Endometrium (tissue), 2 donors: ENCODE measurements at regions not wholly inside any gene's neighbourhood (a gene's known extent, or its start where the extent isn't known, plus 50 kb on each side); places are given as distances from the start of the nearest gene placed in this dataset.

Source experiments
- FAIRE-seq: peaks from 2 replicates; lab custom pipeline; 2012; peaks lifted over from hg19 to GRCh38; lab: Jason Lieb, UNC
- donor health status: control.
- donor health status: control.

DNA sequence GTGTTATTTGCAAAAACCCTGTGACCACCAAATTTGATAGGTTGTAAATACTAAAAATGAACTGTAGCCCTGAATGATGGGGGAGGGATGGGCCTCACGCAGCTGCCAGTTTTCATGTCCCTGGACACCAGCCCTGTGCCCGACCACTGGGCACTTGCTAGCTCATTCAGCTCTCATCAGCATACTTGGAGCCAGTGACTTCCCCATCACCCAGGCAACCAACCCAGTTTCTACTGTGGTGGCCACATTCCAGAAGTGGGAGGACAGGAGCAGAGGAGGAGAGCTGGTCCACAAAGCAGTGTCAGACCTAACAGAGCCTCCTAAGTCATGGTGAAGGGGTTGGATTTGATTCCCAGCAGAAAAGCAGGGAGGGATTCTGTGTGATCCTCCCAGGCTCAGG, 128.2 kb downstream of the CPEB2 start:
- FAIRE-seq: no peak

- FAIRE-seq: no peak
These were observed 129.3 kb downstream of the CPEB2 start for GRCh38 chr4:15131551-15131950.

DNA sequence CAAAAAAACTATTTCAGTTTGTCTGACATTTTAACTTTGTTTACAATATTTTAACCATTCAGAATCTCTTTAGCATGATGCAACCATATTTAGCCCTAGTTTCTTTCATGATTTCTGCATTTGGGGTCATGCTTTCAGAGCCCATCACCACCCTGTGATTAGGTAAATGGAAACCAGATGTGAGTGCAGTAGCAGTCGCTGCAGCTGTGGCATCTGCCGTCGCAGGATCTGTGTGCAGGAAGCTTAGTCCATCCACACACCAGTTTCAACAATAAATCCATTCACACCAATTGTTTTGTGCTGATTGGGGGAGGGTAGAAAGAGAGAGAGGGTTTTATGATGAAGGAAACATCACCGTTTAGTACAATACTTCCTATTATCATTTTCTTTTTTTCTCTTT, 130.5 kb downstream of the CPEB2 start:
- FAIRE-seq: no peak

GRCh38 chr4:15139599-15139998, 137.3 kb downstream of the CPEB2 start:
- FAIRE-seq: no peak

GRCh38 chr4:15142201-15142600, 139.9 kb downstream of the CPEB2 start:
- FAIRE-seq: no peak

DNA sequence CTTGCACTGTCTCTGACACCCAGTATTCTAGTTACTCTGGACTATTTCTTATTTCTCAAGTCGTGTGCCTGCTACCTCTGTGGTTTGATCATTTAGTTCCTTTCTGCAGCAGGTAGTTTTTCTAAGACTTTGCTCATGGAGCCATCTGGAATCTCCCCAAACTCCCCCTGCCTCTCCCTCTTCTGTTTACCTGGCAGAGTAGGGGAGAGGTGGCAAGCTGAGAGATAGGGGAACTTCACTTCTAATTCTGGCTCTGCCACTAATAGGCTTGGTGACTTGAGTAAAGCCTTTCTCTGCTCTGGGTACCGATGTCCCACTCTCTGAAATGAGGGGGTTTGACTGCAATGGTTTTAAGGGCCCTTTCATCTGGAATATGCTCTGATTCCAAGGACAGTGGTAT, 141.3 kb downstream of the CPEB2 start:
- FAIRE-seq: no peak

- FAIRE-seq: no peak
These were observed 142.1 kb downstream of the CPEB2 start for GRCh38 chr4:15144249-15144966.

- no peak for FAIRE-seq
These were observed 142.7 kb downstream of the CPEB2 start for GRCh38 chr4:15144967-15145295.

- no peak for FAIRE-seq
These were observed 143.4 kb downstream of the CPEB2 start for GRCh38 chr4:15145709-15146108.

GRCh38 chr4:15147714-15148113, 145.4 kb downstream of the CPEB2 start:
- FAIRE-seq: no peak

- no peak for FAIRE-seq
These were observed 145.9 kb downstream of the CPEB2 start for GRCh38 chr4:15148199-15148598.

DNA sequence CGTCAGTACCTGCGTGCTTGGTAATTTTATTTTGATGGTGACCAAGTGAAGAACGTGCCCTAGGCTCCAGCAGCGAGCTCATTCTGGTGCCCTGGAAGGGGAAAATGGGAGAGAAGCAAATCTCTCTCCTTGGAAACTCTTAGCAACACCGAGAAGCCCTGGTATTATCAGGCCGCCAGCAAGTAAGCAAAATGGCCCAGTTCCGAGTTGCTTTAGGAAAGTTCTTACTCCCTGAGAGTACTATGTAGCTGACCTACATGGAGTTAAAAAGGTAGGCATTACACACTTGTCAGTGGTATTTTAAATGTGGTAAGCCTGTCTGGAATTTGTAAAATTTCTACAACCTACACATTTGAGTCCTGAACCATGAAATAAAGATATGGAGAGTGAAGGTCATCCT, 146.4 kb downstream of the CPEB2 start:
- no peak for FAIRE-seq

DNA sequence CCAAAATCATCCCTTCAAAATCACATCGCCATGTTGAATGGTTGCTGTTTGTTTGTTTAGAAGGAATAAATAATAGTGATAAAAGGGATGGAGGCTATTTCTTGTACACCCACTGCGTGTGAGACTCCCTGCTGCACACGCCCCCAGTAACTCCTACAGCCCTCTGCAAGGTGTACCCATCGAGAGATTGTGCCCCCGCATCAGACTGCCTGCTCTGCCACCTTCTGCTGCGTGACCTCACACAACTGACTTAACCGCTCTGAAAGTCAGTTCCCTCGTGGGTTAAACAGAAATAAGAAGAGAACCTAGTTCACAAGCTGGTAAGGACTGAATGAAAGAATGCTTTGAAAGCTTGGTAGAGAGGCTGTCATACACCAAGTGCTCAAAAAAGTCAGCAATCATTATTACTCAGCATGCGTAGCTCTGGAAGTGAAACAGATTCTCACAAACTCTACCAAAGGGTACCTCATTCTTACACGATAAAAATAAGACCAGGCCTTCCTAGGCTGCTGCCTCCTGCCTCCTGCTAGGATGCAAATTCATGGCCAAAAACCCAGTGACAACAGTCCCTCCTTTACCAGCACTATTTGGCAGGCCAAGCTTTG, 147.1 kb downstream of the CPEB2 start:
- FAIRE-seq: no peak

GRCh38 chr4:15149839-15150592, 147.7 kb downstream of the CPEB2 start:
- no peak for FAIRE-seq

DNA sequence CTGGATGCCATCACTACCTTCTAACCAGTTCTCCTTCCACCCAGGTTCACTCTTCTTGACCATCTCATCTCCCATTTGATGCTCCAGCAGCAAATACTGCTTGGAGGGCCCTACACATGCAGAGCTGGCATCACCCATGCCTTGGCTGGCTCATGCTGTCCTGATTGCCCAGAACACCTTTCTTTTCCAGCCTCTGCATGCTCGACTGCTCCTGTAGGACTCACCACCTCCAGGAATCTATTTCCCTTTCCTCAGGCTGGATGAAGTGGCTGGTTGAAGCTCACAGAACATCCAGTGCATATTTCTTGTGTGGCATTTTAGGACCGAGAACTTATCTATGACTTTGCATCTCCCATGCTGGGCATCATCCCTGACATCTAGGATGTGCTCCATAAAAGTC, 148.3 kb downstream of the CPEB2 start:
- no peak for FAIRE-seq

DNA sequence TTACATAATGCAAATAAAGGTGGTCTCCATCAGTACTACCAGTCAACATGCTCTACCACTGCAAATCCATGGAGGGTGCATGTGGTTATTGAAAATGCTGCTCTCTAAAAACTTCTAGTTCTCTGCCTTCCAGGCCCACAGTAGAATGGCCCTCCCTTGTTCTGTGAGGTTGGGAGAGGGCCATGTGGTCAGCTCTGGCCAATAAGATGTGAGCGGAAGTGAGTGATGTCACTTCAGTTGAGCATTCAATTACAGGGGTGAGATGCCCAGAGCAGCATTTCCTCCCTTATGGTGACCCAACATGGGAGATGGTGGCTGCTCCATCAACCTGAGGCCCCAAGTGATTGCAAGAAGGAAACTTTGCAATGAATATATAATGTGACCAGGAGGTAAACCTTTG, 148.8 kb downstream of the CPEB2 start:
- no peak for FAIRE-seq

GRCh38 chr4:15153662-15154061, 151.4 kb downstream of the CPEB2 start:
- no peak for FAIRE-seq

- FAIRE-seq: no peak
These were observed 156.3 kb downstream of the CPEB2 start for GRCh38 chr4:15158406-15159091.

- FAIRE-seq: no peak
These were observed 157.3 kb downstream of the CPEB2 start for GRCh38 chr4:15159477-15160019.

GRCh38 chr4:15161439-15161838, 159.2 kb downstream of the CPEB2 start:
- no peak for FAIRE-seq

DNA sequence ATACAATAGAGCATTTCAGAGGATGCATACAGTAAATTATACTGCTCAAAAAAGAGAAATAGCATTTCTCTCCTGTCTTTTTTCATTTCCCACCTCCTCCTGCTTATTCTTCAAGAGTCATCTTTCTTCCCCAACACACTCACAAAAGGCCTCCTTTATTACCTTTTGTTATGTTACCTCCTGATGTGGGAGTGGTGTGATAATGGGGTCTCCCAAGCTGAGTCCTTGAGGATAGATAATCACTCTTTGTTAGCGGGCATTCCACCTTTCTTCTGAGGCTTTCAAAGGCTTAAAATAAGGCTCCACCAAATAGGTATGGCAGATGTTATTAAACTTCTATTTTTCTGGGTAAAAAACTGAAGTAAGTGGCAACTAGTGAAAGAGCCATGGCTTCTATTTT, 159.8 kb downstream of the CPEB2 start:
- no peak for FAIRE-seq

- no peak for FAIRE-seq
These were observed 160.4 kb downstream of the CPEB2 start for GRCh38 chr4:15162465-15163283.
